GM12878 (cell line): ENCODE measurements at regions not wholly inside any gene's neighbourhood (a gene's known extent, or its start where the extent isn't known, plus 50 kb on each side); places are given as distances from the start of the nearest gene placed in this dataset.

Source experiments
- BHLHE40 ChIP-seq, 2 experiments: fragments of 450-650 bp in 1 of 2; IDR thresholded peaks; 2 replicates each; pipeline ENCODE4 v1.6.1; 2011 to 2017; ENCODE audit warnings: low read depth in 2 of 2, borderline replicate concordance in 1 of 2, improper control_type of control experiment in 1 of 2, low read length in 1 of 2, mild to moderate bottlenecking in 1 of 2
- CTCF ChIP-seq, 3 experiments: IDR thresholded peaks in 2 of 3; conservative IDR thresholded peaks in 1 of 3; 2 replicates each; pipeline ENCODE4 v1.5.1; 2011; ENCODE audit warnings: low read depth in 3 of 3, low read length in 3 of 3, mild to moderate bottlenecking in 3 of 3, control low read depth in 2 of 3, moderate library complexity in 2 of 3, inconsistent platforms in 1 of 3, mixed read lengths in 1 of 3; ENCODE audit not compliant: control insufficient read depth in 2 of 3, insufficient read depth in 1 of 3; ENCODE audit errors: extremely low read depth in 1 of 3
- PAX8 ChIP-seq: fragments of 450-650 bp; IDR thresholded peaks from 2 replicates; pipeline ENCODE4 v1.6.1; 2017; ENCODE audit warnings: mild to moderate bottlenecking, moderate library complexity
- STAT1 ChIP-seq: fragments of 450-650 bp; conservative IDR thresholded peaks from 2 replicates; pipeline ENCODE4 v1.6.1; 2014; ENCODE audit warnings: antibody characterized with exemption, mild to moderate bottlenecking

GRCh38 chr4:64670647-64671046, 261.4 kb upstream of the TECRL start:
- TF ChIP-seq CTCF (IDR thresholded peaks at IDR 0.05 in 2 of 3, conservative IDR thresholded peaks at IDR 0.05 in 1 of 3; ENCODE audit: control insufficient read depth in 2 of 3, extremely low read depth in 1 of 3, insufficient read depth in 1 of 3, low read depth in 3 of 3, low read length in 3 of 3) (no peak), BHLHE40 (IDR thresholded peaks at IDR 0.05; ENCODE audit: borderline replicate concordance in 1 of 2, low read depth in 2 of 2, low read length in 1 of 2) (no peak), PAX8 (no peak), STAT1 (no peak)
